Tibial nerve (tissue), 3 donors: ENCODE measurements at regions not wholly inside any gene's neighbourhood (a gene's known extent, or its start where the extent isn't known, plus 50 kb on each side); places are given as distances from the start of the nearest gene placed in this dataset.

Experiments
- POLR2A ChIP-seq, 2 donors: fragments of 450-650 bp; IDR thresholded peaks; one replicate each; pipeline ENCODE4 v1.6.1; 2017; ENCODE audit warnings: antibody characterized with exemption in 2 of 2, mild to moderate bottlenecking in 2 of 2, moderate library complexity in 2 of 2
- TF ChIP-seq, protein P1 (sequence below), 5 experiments: fragments of 200-600 bp in 3 of 5; fragments of 450-650 bp in 2 of 5; sonication (generic) in 3 of 5; IDR thresholded peaks; one replicate each; pipeline ENCODE4 v1.5.1; 2016 to 2019; ENCODE audit warnings: antibody characterized with exemption in 5 of 5, mild to moderate bottlenecking in 3 of 5, moderate library complexity in 2 of 5

DNA sequence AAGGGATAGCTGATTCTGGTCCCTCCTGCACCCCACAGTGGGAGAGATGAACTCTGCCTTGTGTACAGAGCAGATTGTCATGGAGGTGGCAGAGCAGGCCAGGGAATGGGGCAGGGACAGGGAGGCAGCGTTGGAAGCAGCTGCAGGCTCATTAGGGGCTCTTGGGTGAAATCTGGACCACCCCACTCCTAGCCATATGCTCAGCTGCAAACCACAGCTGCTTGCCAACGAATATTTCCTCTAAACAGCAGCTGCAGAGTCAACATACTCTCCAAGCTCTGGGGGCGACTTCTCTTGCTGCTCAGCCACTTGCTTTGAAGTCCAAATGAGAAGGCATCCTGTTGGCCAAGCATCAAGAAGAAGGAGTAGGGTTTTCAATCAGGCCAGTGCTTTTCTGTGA, 302.3 kb upstream of the AUTS2 start:
- TF ChIP-seq, protein P1, sequence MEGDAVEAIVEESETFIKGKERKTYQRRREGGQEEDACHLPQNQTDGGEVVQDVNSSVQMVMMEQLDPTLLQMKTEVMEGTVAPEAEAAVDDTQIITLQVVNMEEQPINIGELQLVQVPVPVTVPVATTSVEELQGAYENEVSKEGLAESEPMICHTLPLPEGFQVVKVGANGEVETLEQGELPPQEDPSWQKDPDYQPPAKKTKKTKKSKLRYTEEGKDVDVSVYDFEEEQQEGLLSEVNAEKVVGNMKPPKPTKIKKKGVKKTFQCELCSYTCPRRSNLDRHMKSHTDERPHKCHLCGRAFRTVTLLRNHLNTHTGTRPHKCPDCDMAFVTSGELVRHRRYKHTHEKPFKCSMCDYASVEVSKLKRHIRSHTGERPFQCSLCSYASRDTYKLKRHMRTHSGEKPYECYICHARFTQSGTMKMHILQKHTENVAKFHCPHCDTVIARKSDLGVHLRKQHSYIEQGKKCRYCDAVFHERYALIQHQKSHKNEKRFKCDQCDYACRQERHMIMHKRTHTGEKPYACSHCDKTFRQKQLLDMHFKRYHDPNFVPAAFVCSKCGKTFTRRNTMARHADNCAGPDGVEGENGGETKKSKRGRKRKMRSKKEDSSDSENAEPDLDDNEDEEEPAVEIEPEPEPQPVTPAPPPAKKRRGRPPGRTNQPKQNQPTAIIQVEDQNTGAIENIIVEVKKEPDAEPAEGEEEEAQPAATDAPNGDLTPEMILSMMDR (IDR thresholded peaks at IDR 0.05), result no peak
- TF ChIP-seq POLR2A (IDR thresholded peaks at IDR 0.05), result no peak
